Mesothelial cell of epicardium (in vitro differentiated cells): ENCODE measurements at regions not wholly inside any gene's neighbourhood (a gene's known extent, or its start where the extent isn't known, plus 50 kb on each side); places are given as distances from the start of the nearest gene placed in this dataset.
"Not testable (repeated sequence)": the region's sequence is repeated elsewhere in the genome, so short reads cannot be mapped to it uniquely, and the experiment has no call there.

ENCODE experiments used
- DNase-seq, 2 experiments: peaks; one replicate each; pipeline ENCODE4 v3.0.0; 2021; ENCODE audit warnings: low spot score in 2 of 2; ENCODE audit not compliant: unreplicated experiment in 2 of 2
- H3K27ac Mint-ChIP-seq: 2 replicates; pipeline ENCODE4 v1.8.0; 2021; ENCODE audit warnings: mixed read lengths
- H3K27me3 Mint-ChIP-seq: 2 replicates; pipeline ENCODE4 v1.8.0; 2021; ENCODE audit warnings: low read depth, mixed read lengths
- H3K36me3 Mint-ChIP-seq: 2 replicates; pipeline ENCODE4 v1.8.0; 2021; ENCODE audit warnings: mixed read lengths
- H3K4me1 Mint-ChIP-seq: 2 replicates; pipeline ENCODE4 v1.8.0; 2021; ENCODE audit warnings: mixed read lengths
- H3K4me3 Mint-ChIP-seq: 2 replicates; pipeline ENCODE4 v1.8.0; 2021; ENCODE audit warnings: mild to moderate bottlenecking, moderate library complexity, mixed read lengths
- H3K9me3 Mint-ChIP-seq: 2 replicates; pipeline ENCODE4 v1.8.0; 2021; ENCODE audit warnings: mixed read lengths
- CTCF ChIP-seq: fragments of 200-600 bp; sonication (generic); IDR thresholded peaks from one replicate; pipeline ENCODE4 v1.5.0; 2021; ENCODE audit warnings: antibody characterized with exemption; ENCODE audit not compliant: unreplicated experiment

GRCh38 chrX:34810916-34811315 is 131.7 kb upstream of the FAM47B start:
- Mint-ChIP-seq H3K9me3 (peaks cover under 1% of the 10 kb centered on the region), H3K4me3 (no peak overlapping the region), H3K36me3 (no peaks in the 10 kb centered on the region), H3K27me3 (no peaks in the 10 kb centered on the region), H3K27ac (no peak overlapping the region), H3K4me1 (no peaks in the 10 kb centered on the region)
- no peak for TF ChIP-seq CTCF
- DNase-seq = no peak

- TF ChIP-seq CTCF = no peak
- Mint-ChIP-seq H3K4me3 (no peak overlapping the region), H3K36me3 (no peaks in the 10 kb centered on the region), H3K4me1 (no peaks in the 10 kb centered on the region), H3K27me3 (no peaks in the 10 kb centered on the region), H3K9me3 (peaks cover 2% of the 10 kb centered on the region), H3K27ac (no peak overlapping the region)
- DNase-seq = no peak
Observed at GRCh38 chrX:34813618-34814017, 129.0 kb upstream of the FAM47B start.

GRCh38 chrX:34826964-34827363 is 115.6 kb upstream of the FAM47B start:
- Mint-ChIP-seq H3K4me1 (no peaks in the 10 kb centered on the region), H3K27me3 (no peaks in the 10 kb centered on the region), H3K36me3 (no peaks in the 10 kb centered on the region), H3K4me3 (no peak overlapping the region), H3K27ac (no peak overlapping the region), H3K9me3 (peaks cover 29% of the 10 kb centered on the region)
- DNase-seq = no peak
- no peak for TF ChIP-seq CTCF

GRCh38 chrX:34839451-34839850 is 103.1 kb upstream of the FAM47B start:
- Mint-ChIP-seq H3K27me3 (no peaks in the 10 kb centered on the region), H3K4me1 (no peaks in the 10 kb centered on the region), H3K4me3 (no peak overlapping the region), H3K9me3 (peaks cover 54% of the 10 kb centered on the region), H3K27ac (no peak overlapping the region), H3K36me3 (no peaks in the 10 kb centered on the region)
- no peak for DNase-seq
- no peak for TF ChIP-seq CTCF

- peaks cover 64% of the 10 kb centered on the region for H3K9me3 Mint-ChIP-seq
- H3K27ac Mint-ChIP-seq, H3K4me3 Mint-ChIP-seq, H3K4me1 Mint-ChIP-seq, DNase-seq, H3K36me3 Mint-ChIP-seq, H3K27me3 Mint-ChIP-seq: not testable (repeated sequence)
Observed at GRCh38 chrX:34841205-34841604, 101.4 kb upstream of the FAM47B start.

- no peak overlapping the region for H3K27ac Mint-ChIP-seq
- peaks cover 25% of the 10 kb centered on the region for H3K9me3 Mint-ChIP-seq
- no peak for DNase-seq
- no peaks in the 10 kb centered on the region for H3K27me3 Mint-ChIP-seq
- no peaks in the 10 kb centered on the region for H3K4me1 Mint-ChIP-seq
- TF ChIP-seq CTCF = no peak
- no peak overlapping the region for H3K4me3 Mint-ChIP-seq
- no peaks in the 10 kb centered on the region for H3K36me3 Mint-ChIP-seq
Observed at GRCh38 chrX:34848281-34848680, 94.3 kb upstream of the FAM47B start.
